ENCODE measurements at regions not wholly inside any gene's neighbourhood (a gene's known extent, or its start where the extent isn't known, plus 50 kb on each side); places are given as distances from the start of the nearest gene placed in this dataset.

GRCh38 chr2:215746226-215746886 lies 267.0 kb downstream of the MREG start:
- Histone ChIP-seq H3K9me3 (no peaks in the 10 kb centered on the region), H3K4me3 (ENCODE audit: low read depth in 1 of 2, low read length in 1 of 2) (no peak overlapping the region), H3K27me3 (peaks cover 58% of the 10 kb centered on the region), H3K4me1 (ENCODE audit: control insufficient read depth in 1 of 2, insufficient read depth in 1 of 2, low read depth in 1 of 2, low read length in 1 of 2) (no peaks in the 10 kb centered on the region), H3K36me3 (no peaks in the 10 kb centered on the region), H3K27ac (no peak overlapping the region)
- TF ChIP-seq CTCF (IDR thresholded peaks at IDR 0.05) = no peak

DNA sequence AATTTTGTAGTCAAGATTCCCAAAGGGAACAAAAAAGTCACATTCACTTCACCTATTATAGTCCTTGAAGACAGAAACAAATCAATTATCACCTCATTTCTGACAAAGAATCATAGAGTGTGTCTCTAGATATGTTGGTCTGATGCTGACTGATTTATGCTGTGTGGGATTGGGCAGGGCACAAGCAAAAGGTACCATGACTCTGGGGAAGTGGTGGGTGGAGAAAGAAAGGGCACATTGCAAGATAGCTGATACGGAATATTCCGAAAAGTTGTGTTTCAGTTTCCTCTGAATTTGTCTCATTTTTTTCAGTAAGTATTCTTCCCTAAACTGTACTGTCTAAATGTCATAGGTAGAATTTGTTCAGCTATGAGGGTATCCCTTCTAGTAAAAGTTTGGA lies 268.0 kb downstream of the MREG start:
- Histone ChIP-seq H3K4me1 (ENCODE audit: control insufficient read depth in 1 of 2, insufficient read depth in 1 of 2, low read depth in 1 of 2, low read length in 1 of 2) (no peaks in the 10 kb centered on the region), H3K9me3 (no peaks in the 10 kb centered on the region), H3K4me3 (ENCODE audit: low read depth in 1 of 2, low read length in 1 of 2) (no peak overlapping the region), H3K27ac (no peak overlapping the region), H3K27me3 (peaks cover 48% of the 10 kb centered on the region), H3K36me3 (no peaks in the 10 kb centered on the region)
- no peak for TF ChIP-seq CTCF (IDR thresholded peaks at IDR 0.05)

- no peak for TF ChIP-seq CTCF (IDR thresholded peaks at IDR 0.05)
- Histone ChIP-seq H3K27ac (no peak overlapping the region), H3K4me3 (ENCODE audit: low read depth in 1 of 2, low read length in 1 of 2) (no peak overlapping the region), H3K27me3 (peaks cover 40% of the 10 kb centered on the region), H3K36me3 (no peaks in the 10 kb centered on the region), H3K9me3 (no peaks in the 10 kb centered on the region), H3K4me1 (ENCODE audit: control insufficient read depth in 1 of 2, insufficient read depth in 1 of 2, low read depth in 1 of 2, low read length in 1 of 2) (no peaks in the 10 kb centered on the region)
These were observed 268.8 kb downstream of the MREG start for GRCh38 chr2:215744514-215744913.

GRCh38 chr2:215743066-215743465 lies 270.3 kb downstream of the MREG start:
- Histone ChIP-seq H3K4me1 (ENCODE audit: control insufficient read depth in 1 of 2, insufficient read depth in 1 of 2, low read depth in 1 of 2, low read length in 1 of 2) (no peaks in the 10 kb centered on the region), H3K9me3 (no peaks in the 10 kb centered on the region), H3K27me3 (peaks cover 27% of the 10 kb centered on the region), H3K36me3 (no peaks in the 10 kb centered on the region), H3K4me3 (ENCODE audit: low read depth in 1 of 2, low read length in 1 of 2) (no peak overlapping the region), H3K27ac (no peak overlapping the region)
- TF ChIP-seq CTCF (IDR thresholded peaks at IDR 0.05) = no peak

GRCh38 chr2:215742021-215742420 lies 271.3 kb downstream of the MREG start:
- no peak for TF ChIP-seq CTCF (IDR thresholded peaks at IDR 0.05)
- Histone ChIP-seq H3K4me1 (ENCODE audit: control insufficient read depth in 1 of 2, insufficient read depth in 1 of 2, low read depth in 1 of 2, low read length in 1 of 2) (no peaks in the 10 kb centered on the region), H3K9me3 (no peaks in the 10 kb centered on the region)

More at GRCh38 chr2:215742021-215742420, 271.3 kb downstream of the MREG start:
- no peak overlapping the region for H3K4me3 ChIP-seq (ENCODE audit: low read depth in 1 of 2, low read length in 1 of 2)
- H3K27me3 ChIP-seq = peaks cover 25% of the 10 kb centered on the region
- no peak overlapping the region for H3K27ac ChIP-seq
- H3K36me3 ChIP-seq = no peaks in the 10 kb centered on the region
